Hepatocyte (in vitro differentiated cells): ENCODE measurements at regions not wholly inside any gene's neighbourhood (a gene's known extent, or its start where the extent isn't known, plus 50 kb on each side); places are given as distances from the start of the nearest gene placed in this dataset.

Source experiments
- DNase-seq: peaks from one replicate; pipeline ENCODE4 v3.0.0-alpha.2; 2016; ENCODE audit warnings: low spot score
- H2AFZ ChIP-seq: fragments of 200-600 bp; sonication (generic); 2 replicates; pipeline ENCODE4 v1.6.0; 2016; ENCODE audit warnings: antibody characterized with exemption, mild to moderate bottlenecking
- H3K27ac ChIP-seq: fragments of 200-600 bp; sonication (generic); 2 replicates; pipeline ENCODE4 v1.5.1; 2016; ENCODE audit warnings: mild to moderate bottlenecking
- H3K27me3 ChIP-seq: fragments of 200-600 bp; sonication (generic); 2 replicates; pipeline ENCODE4 v1.6.1; 2016
- H3K36me3 ChIP-seq: fragments of 200-600 bp; sonication (generic); replicated peaks from 2 replicates; pipeline ENCODE4 v1.5.1; 2016; ENCODE audit warnings: low read depth; ENCODE audit not compliant: insufficient read depth
- H3K4me1 ChIP-seq: fragments of 200-600 bp; sonication (generic); 2 replicates; pipeline ENCODE4 v1.5.1; 2016; ENCODE audit warnings: mild to moderate bottlenecking, moderate library complexity; ENCODE audit not compliant: insufficient read depth
- H3K4me2 ChIP-seq: fragments of 200-600 bp; sonication (generic); 2 replicates; pipeline ENCODE4 v1.6.0; 2016
- H3K4me3 ChIP-seq: fragments of 200-600 bp; sonication (generic); 2 replicates; pipeline ENCODE4 v1.5.1; 2016; ENCODE audit warnings: mild to moderate bottlenecking
- H3K79me2 ChIP-seq: fragments of 200-600 bp; sonication (generic); 2 replicates; pipeline ENCODE4 v1.6.0; 2017; ENCODE audit warnings: mild to moderate bottlenecking
- H3K9me2 ChIP-seq: fragments of 200-600 bp; sonication (generic); replicated peaks from 2 replicates; pipeline ENCODE4 v1.6.0; 2017; ENCODE audit warnings: mild to moderate bottlenecking; ENCODE audit not compliant: insufficient read depth
- H3K9me3 ChIP-seq: fragments of 200-600 bp; sonication (generic); 2 replicates; pipeline ENCODE4 v1.5.1; 2016; ENCODE audit warnings: low read depth, mild to moderate bottlenecking
- H4K20me1 ChIP-seq: fragments of 200-600 bp; sonication (generic); 2 replicates; pipeline ENCODE4 v1.6.0; 2016; ENCODE audit warnings: mild to moderate bottlenecking; ENCODE audit not compliant: insufficient read depth, poor library complexity, severe bottlenecking
- EZH2 ChIP-seq: fragments of 200-600 bp; sonication (generic); IDR thresholded peaks from 2 replicates; pipeline ENCODE4 v1.6.1; 2016; ENCODE audit warnings: antibody characterized with exemption, mild to moderate bottlenecking, borderline replicate concordance
- EZH2phosphoT487 ChIP-seq: fragments of 200-600 bp; sonication (generic); IDR thresholded peaks from one replicate; pipeline ENCODE4 v1.6.1; 2018; ENCODE audit warnings: antibody characterized with exemption, mild to moderate bottlenecking, low read depth, moderate library complexity; ENCODE audit not compliant: unreplicated experiment, severe bottlenecking
- WGBS: methylation state at CpG from one replicate; pipeline ENCODE4 v1.1.6; 2016; ENCODE audit warnings: low lambda C conversion rate; ENCODE audit errors: missing lambda C conversion rate; 5-methylcytosine and 5-hydroxymethylcytosine counted together
- TF ChIP-seq, protein P1 (sequence below): fragments of 200-600 bp; sonication (generic); IDR thresholded peaks from 2 replicates; pipeline ENCODE4 v1.5.1; 2016; ENCODE audit warnings: antibody characterized with exemption, mild to moderate bottlenecking; ENCODE audit not compliant: poor library complexity

DNA sequence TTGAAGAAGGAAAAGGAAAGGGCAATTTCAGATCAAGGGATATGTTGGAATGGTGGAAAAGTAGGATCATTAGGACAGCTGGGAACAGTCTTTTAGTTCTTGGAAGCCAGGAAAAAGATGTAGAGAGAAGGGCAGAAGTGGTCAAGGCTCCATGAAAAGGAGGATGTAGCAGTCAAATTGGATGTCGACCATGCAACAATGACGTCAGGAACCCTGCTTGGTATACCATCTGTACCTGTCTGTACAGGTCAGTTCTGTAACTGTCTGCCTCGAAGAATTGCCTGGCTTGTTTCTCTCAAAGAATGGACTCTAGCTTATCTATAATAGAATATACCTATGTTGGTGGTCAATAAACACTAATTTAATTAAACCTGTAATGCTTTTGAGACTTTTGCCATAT, 157.8 kb upstream of the SGO1 start:
- 95% methylated on average over 3 of the region's 3 CpGs for WGBS
- H3K9me3 ChIP-seq: no peaks in the 10 kb centered on the region
- TF ChIP-seq EZH2phosphoT487 (no peak), EZH2 (no peak)
- TF ChIP-seq, protein P1, sequence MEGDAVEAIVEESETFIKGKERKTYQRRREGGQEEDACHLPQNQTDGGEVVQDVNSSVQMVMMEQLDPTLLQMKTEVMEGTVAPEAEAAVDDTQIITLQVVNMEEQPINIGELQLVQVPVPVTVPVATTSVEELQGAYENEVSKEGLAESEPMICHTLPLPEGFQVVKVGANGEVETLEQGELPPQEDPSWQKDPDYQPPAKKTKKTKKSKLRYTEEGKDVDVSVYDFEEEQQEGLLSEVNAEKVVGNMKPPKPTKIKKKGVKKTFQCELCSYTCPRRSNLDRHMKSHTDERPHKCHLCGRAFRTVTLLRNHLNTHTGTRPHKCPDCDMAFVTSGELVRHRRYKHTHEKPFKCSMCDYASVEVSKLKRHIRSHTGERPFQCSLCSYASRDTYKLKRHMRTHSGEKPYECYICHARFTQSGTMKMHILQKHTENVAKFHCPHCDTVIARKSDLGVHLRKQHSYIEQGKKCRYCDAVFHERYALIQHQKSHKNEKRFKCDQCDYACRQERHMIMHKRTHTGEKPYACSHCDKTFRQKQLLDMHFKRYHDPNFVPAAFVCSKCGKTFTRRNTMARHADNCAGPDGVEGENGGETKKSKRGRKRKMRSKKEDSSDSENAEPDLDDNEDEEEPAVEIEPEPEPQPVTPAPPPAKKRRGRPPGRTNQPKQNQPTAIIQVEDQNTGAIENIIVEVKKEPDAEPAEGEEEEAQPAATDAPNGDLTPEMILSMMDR: no peak

DNA sequence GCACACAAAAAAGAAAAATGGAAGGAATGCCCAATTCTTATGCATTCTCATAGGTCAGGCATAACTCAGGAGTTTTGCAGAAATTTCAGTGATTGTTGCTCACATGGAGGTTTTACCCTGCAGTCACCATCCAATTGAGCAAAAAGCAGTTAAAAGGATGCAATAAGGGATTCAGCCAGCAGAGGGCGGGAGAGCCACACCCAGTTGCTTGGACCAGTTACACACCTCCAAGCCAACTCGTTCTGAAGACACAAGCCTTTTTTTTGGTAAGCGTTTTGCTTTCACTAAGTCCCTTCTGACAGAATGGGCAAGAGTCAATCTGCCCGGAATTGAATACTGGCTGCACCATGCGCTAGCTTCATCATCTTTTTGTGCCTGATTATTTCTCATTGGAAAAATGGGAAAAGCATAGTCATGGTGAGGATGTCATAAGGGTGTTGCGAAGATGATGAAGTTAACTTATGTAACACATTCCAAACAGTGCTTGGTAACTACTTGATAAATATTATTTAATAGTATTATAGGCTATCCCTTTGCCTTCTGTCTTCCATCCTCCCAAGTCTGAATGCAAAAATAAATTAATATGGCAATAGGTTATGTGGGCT, 154.4 kb upstream of the SGO1 start:
- Histone ChIP-seq H3K4me3 (no peak overlapping the region), H3K4me2 (peak overlapping the region; percentile 42), H3K9me3 (no peaks in the 10 kb centered on the region), H4K20me1 (no peaks in the 10 kb centered on the region), H2AFZ (no peak overlapping the region), H3K27me3 (no peaks in the 10 kb centered on the region), H3K9me2 (no peaks in the 10 kb centered on the region), H3K4me1 (peaks cover 3% of the 10 kb centered on the region), H3K27ac (no peak overlapping the region), H3K79me2 (no peaks in the 10 kb centered on the region), H3K36me3 (no peaks in the 10 kb centered on the region)
- DNase-seq: peak; percentile 84
- TF ChIP-seq EZH2phosphoT487: no peak
- no peak for TF ChIP-seq EZH2
- TF ChIP-seq, protein P1: peak; percentile 85
- WGBS: 26% methylated on average over 6 of the region's 6 CpGs

More for the DNA sequence above, 157.8 kb upstream of the SGO1 start:
- DNase-seq: no peak
- Histone ChIP-seq H3K79me2 (no peaks in the 10 kb centered on the region), H4K20me1 (no peaks in the 10 kb centered on the region), H2AFZ (no peak overlapping the region), H3K36me3 (no peaks in the 10 kb centered on the region), H3K9me2 (no peaks in the 10 kb centered on the region), H3K27me3 (no peaks in the 10 kb centered on the region), H3K4me1 (peaks cover 3% of the 10 kb centered on the region), H3K4me3 (no peak overlapping the region), H3K4me2 (no peak overlapping the region), H3K27ac (no peak overlapping the region)

DNA sequence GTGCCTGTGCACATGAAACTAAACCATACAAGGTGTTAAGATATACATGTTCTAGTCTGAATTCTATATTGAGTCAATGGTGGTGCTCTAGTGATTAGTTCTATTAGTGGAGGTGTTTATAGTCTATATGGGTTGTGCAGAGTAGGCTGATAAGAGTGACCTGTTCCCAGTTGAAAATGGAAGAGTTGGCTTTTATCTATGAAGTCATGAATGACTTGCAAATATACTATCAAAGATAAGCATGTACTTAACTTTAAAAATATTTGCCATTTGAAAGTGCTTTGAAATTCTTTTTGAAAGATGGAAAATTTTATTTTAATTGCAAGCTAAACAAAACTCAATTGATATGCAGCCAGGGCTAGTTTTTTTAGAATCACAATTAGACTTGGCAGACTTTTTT, 150.6 kb upstream of the SGO1 start:
- TF ChIP-seq EZH2 (no peak), EZH2phosphoT487 (no peak)
- TF ChIP-seq, protein P1: no peak
- no peak for DNase-seq

More for the DNA sequence above, 150.6 kb upstream of the SGO1 start:
- no peaks in the 10 kb centered on the region for H3K79me2 ChIP-seq
- no peaks in the 10 kb centered on the region for H3K9me2 ChIP-seq
- no peak overlapping the region for H3K4me3 ChIP-seq
- H3K27me3 ChIP-seq: no peaks in the 10 kb centered on the region
- H3K36me3 ChIP-seq: no peaks in the 10 kb centered on the region
- no peak overlapping the region for H2AFZ ChIP-seq
- H3K4me1 ChIP-seq: peaks cover 3% of the 10 kb centered on the region
- H3K27ac ChIP-seq: no peak overlapping the region
- no peak overlapping the region for H3K4me2 ChIP-seq
- no peaks in the 10 kb centered on the region for H3K9me3 ChIP-seq
- H4K20me1 ChIP-seq: no peaks in the 10 kb centered on the region
